Right lobe of liver (tissue), 4 donors: ENCODE measurements at regions not wholly inside any gene's neighbourhood (a gene's known extent, or its start where the extent isn't known, plus 50 kb on each side); places are given as distances from the start of the nearest gene placed in this dataset.

Experiments
- CTCF ChIP-seq, 4 donors: fragments of 200-600 bp in 3 of 4; fragments of 450-650 bp in 1 of 4; IDR thresholded peaks; one replicate each; pipeline versions ENCODE4 v1.5.1 to v1.8.0; 2016 to 2022; ENCODE audit warnings: antibody characterized with exemption in 4 of 4, mild to moderate bottlenecking in 2 of 4
- POLR2A ChIP-seq: fragments of 450-650 bp; IDR thresholded peaks from one replicate; pipeline ENCODE4 v1.6.1; 2017; ENCODE audit warnings: antibody characterized with exemption, mild to moderate bottlenecking
- donor health status: DM: no; HTN: no; CAD: no.
- donor health status: DM: no; HTN: no; CAD: no.
- donor health status: DM: no; HTN: yes; CAD: no.

GRCh38 chr18:22628795-22629510, 211.2 kb upstream of the CTAGE1 start:
- no peak for TF ChIP-seq POLR2A
- no peak for TF ChIP-seq CTCF (IDR thresholded peaks at IDR 0.05)
